Kidney epithelial cell (primary cell): ENCODE measurements at regions not wholly inside any gene's neighbourhood (a gene's known extent, or its start where the extent isn't known, plus 50 kb on each side); places are given as distances from the start of the nearest gene placed in this dataset.

ENCODE experiments used
- DNase-seq: peaks from one replicate; pipeline ENCODE4 v3.0.0-alpha.2; 2010; ENCODE audit warnings: low read depth
- H3K27me3 ChIP-seq: 2 replicates; pipeline ENCODE4 v1.6.0; 2011; ENCODE audit warnings: low read length; ENCODE audit not compliant: control insufficient read depth, insufficient read depth
- H3K36me3 ChIP-seq: 2 replicates; pipeline ENCODE4 v1.5.1; 2011; ENCODE audit warnings: low read length; ENCODE audit not compliant: control insufficient read depth, insufficient read depth
- H3K4me3 ChIP-seq: 2 replicates; pipeline ENCODE4 v1.5.1; 2011; ENCODE audit warnings: low read depth, mild to moderate bottlenecking, control low read depth, low read length
- TF ChIP-seq, protein P1 (sequence below): IDR thresholded peaks from 2 replicates; pipeline ENCODE4 v1.5.1; 2011; ENCODE audit warnings: mild to moderate bottlenecking, moderate library complexity, low read length, control low read depth, inconsistent platforms; ENCODE audit not compliant: insufficient read depth, poor library complexity, severe bottlenecking

DNA sequence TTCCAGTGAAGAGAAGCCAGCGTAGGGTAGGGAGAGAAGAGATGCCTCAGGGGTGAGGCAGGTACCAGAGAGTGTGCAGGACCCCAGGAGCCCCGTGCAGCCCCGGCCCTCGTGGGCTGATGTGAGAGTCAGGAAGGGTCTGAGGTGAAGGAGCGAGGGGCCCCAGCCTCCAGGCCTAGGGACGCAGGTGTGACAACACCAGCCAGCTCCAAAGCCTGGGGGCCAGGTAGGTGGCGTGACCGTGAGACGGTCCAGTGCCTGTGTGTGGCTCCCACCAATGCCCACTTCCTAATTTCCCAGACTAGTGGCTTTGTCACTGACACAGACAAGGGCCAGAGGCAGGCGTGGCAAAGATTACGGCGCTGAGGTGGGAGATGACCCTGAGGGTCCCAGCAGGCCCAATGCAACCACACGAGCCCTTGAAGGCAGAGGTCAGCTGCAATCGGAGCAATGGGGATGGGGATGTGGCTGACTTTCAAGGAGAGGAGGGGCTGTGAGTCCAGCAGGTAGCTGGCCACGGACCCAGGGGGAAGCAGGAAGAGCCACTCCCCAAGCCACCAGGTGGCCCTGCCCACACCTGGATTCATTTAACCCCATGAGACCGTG, 86.0 kb upstream of the SNTG2 start:
- Histone ChIP-seq H3K27me3 (peaks cover 10% of the 10 kb centered on the region), H3K4me3 (no peak overlapping the region), H3K36me3 (no peaks in the 10 kb centered on the region)
- DNase-seq, result no peak
- TF ChIP-seq, protein P1, sequence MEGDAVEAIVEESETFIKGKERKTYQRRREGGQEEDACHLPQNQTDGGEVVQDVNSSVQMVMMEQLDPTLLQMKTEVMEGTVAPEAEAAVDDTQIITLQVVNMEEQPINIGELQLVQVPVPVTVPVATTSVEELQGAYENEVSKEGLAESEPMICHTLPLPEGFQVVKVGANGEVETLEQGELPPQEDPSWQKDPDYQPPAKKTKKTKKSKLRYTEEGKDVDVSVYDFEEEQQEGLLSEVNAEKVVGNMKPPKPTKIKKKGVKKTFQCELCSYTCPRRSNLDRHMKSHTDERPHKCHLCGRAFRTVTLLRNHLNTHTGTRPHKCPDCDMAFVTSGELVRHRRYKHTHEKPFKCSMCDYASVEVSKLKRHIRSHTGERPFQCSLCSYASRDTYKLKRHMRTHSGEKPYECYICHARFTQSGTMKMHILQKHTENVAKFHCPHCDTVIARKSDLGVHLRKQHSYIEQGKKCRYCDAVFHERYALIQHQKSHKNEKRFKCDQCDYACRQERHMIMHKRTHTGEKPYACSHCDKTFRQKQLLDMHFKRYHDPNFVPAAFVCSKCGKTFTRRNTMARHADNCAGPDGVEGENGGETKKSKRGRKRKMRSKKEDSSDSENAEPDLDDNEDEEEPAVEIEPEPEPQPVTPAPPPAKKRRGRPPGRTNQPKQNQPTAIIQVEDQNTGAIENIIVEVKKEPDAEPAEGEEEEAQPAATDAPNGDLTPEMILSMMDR, result no peak

- H3K27me3 ChIP-seq, result peaks cover 10% of the 10 kb centered on the region
- TF ChIP-seq, protein P1, result no peak
- no peak for DNase-seq
Measured at GRCh38 chr2:863732-864450, 86.8 kb upstream of the SNTG2 start.

DNA sequence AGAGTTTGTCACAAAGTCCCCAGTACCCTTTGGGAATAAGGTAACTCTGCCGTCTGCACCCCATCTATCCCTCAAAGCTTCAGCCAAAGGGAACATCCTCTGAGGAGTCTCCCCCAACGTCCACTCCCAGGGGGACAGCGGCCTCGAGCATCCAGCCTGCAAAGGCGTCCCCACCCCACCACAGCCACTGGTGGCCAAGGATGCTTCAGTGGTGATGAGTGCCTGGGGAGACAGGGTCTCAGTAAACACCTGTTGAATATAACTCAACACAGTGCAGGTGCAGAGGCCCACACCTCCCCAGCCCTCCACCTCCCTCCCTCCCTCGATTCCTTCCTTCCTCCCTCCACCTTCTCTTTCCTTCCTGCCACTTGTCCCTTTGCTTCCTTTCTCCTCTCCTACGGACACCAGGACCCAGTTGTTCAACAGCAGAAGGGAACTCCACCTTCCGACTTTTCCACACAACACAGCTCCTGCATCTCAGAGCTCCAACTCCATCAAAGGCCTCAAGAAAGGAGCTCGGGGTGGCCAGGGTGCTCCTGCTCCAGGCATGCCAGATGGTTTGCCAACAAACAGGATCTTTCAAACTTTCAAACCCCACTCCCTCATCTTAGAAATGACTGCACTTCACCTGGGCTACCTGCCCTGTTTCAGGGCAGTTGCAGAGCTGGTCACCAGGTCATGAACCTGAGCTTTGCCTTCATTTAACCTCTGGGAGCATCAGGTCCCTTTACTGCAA, 87.8 kb upstream of the SNTG2 start:
- H3K36me3 ChIP-seq, result no peaks in the 10 kb centered on the region
- H3K27me3 ChIP-seq, result peaks cover 10% of the 10 kb centered on the region
- DNase-seq, result no peak
- no peak overlapping the region for H3K4me3 ChIP-seq
- TF ChIP-seq, protein P1, result no peak

More at GRCh38 chr2:863732-864450, 86.8 kb upstream of the SNTG2 start:
- Histone ChIP-seq H3K36me3 (no peaks in the 10 kb centered on the region), H3K4me3 (no peak overlapping the region)

- no peaks in the 10 kb centered on the region for H3K36me3 ChIP-seq
- peaks cover 10% of the 10 kb centered on the region for H3K27me3 ChIP-seq
- no peak for DNase-seq
- H3K4me3 ChIP-seq, result no peak overlapping the region
- TF ChIP-seq, protein P1, result no peak
Measured at GRCh38 chr2:862355-862687, 88.3 kb upstream of the SNTG2 start.

- TF ChIP-seq, protein P1, result no peak
- Histone ChIP-seq H3K27me3 (peaks cover 10% of the 10 kb centered on the region), H3K36me3 (no peaks in the 10 kb centered on the region), H3K4me3 (no peak overlapping the region)
- DNase-seq, result no peak
Measured at GRCh38 chr2:861655-862354, 88.8 kb upstream of the SNTG2 start.
